Muscle layer of colon (tissue), 2 donors: ENCODE measurements at regions not wholly inside any gene's neighbourhood (a gene's known extent, or its start where the extent isn't known, plus 50 kb on each side); places are given as distances from the start of the nearest gene placed in this dataset.
"Not testable (repeated sequence)": the region's sequence is repeated elsewhere in the genome, so short reads cannot be mapped to it uniquely, and the experiment has no call there.

ENCODE experiments used
- H3K27ac ChIP-seq: one replicate; pipeline ENCODE4 v1.7.0; 2013; ENCODE audit warnings: low read depth, mild to moderate bottlenecking, low read length, moderate library complexity
- H3K27me3 ChIP-seq, 2 donors: one replicate each; pipeline ENCODE4 v1.7.0; 2013; ENCODE audit warnings: low read length in 2 of 2, mild to moderate bottlenecking in 2 of 2; ENCODE audit not compliant: insufficient read depth in 2 of 2, control insufficient read depth in 1 of 2
- H3K36me3 ChIP-seq: one replicate; pipeline ENCODE4 v1.7.0; 2013; ENCODE audit warnings: mild to moderate bottlenecking, low read length; ENCODE audit not compliant: insufficient read depth
- H3K4me1 ChIP-seq: one replicate; pipeline ENCODE4 v1.7.0; 2013; ENCODE audit warnings: mild to moderate bottlenecking, low read length; ENCODE audit not compliant: insufficient read depth
- H3K4me3 ChIP-seq, 2 donors: one replicate each; pipeline ENCODE4 v1.7.0; 2013; ENCODE audit warnings: low read length in 2 of 2, low read depth in 1 of 2, mild to moderate bottlenecking in 1 of 2, moderate library complexity in 1 of 2
- H3K9ac ChIP-seq: one replicate; pipeline ENCODE4 v1.7.0; 2013; ENCODE audit warnings: low read length
- H3K9me3 ChIP-seq: one replicate; pipeline ENCODE4 v1.7.0; 2013; ENCODE audit warnings: mild to moderate bottlenecking, low read length
- donor health status: abdominal sarcoma.
- donor health status: Adenocarcinoma of cecum.

DNA sequence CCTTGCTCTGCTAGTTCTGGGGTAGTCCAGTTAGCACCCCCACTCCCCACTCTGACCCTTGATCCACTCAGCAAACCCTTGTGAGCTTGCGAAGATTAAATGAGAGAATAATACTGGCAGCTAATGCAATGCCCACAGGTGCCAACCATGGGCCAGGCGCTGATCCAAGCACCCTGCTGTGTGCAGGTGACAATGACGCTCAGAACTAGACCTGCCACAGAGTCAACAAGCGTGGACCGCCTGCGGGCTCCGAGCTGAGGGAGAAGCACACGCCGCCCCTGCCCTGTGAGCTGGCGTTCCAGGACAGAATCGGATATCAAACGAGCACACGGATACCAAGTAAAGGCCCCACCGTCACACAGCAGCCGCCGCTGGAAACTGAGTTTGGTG lies 129.2 kb downstream of the FAM53A start:
- Histone ChIP-seq H3K9ac (no peak overlapping the region), H3K27me3 (peaks cover 5 to 55% of the 10 kb centered on the region in 2 donors), H3K9me3 (no peaks in the 10 kb centered on the region), H3K36me3 (no peaks in the 10 kb centered on the region), H3K4me3 (no peak overlapping the region), H3K27ac (no peak overlapping the region), H3K4me1 (no peaks in the 10 kb centered on the region)

DNA sequence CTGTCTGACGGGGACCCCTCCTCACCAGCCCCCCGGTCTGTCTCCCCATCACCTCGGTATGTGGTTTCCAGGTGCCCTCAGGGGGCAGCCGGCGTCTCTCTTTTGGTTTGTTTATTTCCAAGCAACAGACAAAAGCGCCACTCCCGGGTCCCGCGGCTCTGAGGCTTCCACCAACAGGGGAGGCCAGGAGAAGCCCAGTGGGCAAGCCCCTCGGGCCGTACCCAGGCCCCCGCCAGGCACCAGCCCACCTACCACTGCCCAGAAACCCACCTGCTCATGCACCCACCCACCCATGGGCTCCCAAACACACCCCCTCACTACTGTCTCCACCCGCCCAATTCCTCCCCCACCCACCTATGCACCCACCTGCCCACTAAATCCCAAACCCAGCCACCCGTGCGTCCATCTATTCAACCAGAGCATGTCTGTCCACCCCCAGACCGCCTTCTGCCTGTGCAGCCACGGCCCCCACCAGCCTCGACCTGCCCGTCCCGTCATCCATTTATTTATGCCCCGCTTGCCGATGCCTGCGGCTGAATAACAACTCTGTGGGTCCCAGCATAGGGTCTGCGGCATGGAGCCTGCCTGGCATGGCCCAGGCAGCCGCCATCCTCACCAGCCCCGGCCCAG lies 129.8 kb downstream of the FAM53A start:
- H3K36me3 ChIP-seq: no peaks in the 10 kb centered on the region
- H3K9ac ChIP-seq: no peak overlapping the region
- no peaks in the 10 kb centered on the region for H3K9me3 ChIP-seq
- no peak overlapping the region for H3K27ac ChIP-seq
- no peak overlapping the region for H3K4me3 ChIP-seq
- H3K27me3 ChIP-seq: peaks cover 5 to 53% of the 10 kb centered on the region in 2 donors
- H3K4me1 ChIP-seq: peaks cover 1% of the 10 kb centered on the region

DNA sequence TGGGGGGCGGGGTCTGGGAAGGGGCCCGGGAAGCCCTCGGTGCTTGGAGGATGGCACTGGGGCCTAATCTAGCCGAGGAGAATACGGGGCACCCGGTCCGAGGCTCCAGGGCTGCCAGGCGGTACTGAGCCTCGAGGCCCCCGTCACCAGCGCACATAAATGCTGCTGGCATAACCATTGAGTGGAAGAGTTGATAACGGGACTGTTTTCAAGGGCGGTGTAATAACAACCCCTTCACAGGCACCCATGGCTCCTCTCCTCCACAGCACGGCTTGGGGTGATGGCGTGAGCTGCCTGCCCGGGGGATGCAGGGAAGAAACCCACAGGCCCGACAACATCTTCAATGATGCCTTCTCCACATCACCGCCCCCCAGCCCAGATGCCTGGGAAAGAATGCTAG lies 130.7 kb downstream of the FAM53A start:
- peaks cover 5 to 49% of the 10 kb centered on the region in 2 donors for H3K27me3 ChIP-seq
- no peaks in the 10 kb centered on the region for H3K9me3 ChIP-seq
- H3K9ac ChIP-seq: no peak overlapping the region
- H3K4me1 ChIP-seq: peaks cover 6% of the 10 kb centered on the region
- H3K4me3 ChIP-seq: no peak overlapping the region
- no peak overlapping the region for H3K27ac ChIP-seq
- H3K36me3 ChIP-seq: no peaks in the 10 kb centered on the region

DNA sequence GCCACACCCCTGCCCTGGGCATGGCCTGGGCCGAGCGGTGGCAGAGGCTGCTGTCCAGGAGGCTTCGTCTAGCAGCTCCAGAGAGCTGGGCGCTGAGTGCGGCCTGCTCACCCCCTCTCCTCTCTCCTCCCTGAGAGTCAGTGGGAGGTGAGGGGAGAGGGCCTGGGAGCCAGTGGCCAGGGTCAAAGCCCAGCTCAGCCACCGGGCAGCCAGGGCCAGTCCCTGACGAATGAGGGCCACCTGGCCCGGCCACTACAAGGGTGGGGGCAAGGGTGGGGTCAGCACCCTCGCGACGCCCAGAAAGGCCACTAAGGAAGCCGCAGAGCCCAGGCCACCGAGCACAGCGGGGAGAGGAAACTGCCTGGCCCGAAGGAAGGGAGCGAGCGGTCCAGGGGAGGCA lies 131.7 kb downstream of the FAM53A start:
- no peak overlapping the region for H3K4me3 ChIP-seq
- no peak overlapping the region for H3K27ac ChIP-seq
- H3K36me3 ChIP-seq: no peaks in the 10 kb centered on the region
- peaks cover 6% of the 10 kb centered on the region for H3K4me1 ChIP-seq
- no peak overlapping the region for H3K9ac ChIP-seq
- no peaks in the 10 kb centered on the region for H3K9me3 ChIP-seq
- peaks cover 0 to 43% of the 10 kb centered on the region in 2 donors for H3K27me3 ChIP-seq

DNA sequence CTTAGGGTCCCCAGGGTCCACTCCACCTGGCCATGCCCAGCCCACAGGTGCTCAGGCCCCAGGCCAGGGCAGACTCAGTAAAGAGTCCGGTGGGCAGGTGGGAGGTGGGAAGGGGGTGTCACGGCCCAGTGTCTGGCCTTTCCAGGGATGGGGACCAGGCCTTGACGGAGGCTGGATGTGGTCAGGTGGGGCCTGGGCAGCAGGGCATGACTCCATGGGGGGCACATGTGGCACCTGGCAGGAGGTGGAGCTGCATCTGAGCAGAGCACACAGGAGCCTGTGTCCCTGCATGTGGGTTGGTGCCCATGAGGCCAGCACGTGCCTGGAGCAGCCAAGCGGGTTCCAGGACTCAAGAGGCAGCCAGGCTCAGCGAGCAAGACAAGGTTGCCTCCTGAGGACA lies 132.9 kb downstream of the FAM53A start:
- no peak overlapping the region for H3K4me3 ChIP-seq
- H3K27me3 ChIP-seq: peaks cover 0 to 32% of the 10 kb centered on the region in 2 donors
- H3K27ac ChIP-seq: no peak overlapping the region
- H3K36me3 ChIP-seq: no peaks in the 10 kb centered on the region
- no peak overlapping the region for H3K9ac ChIP-seq
- peaks cover 6% of the 10 kb centered on the region for H3K4me1 ChIP-seq
- H3K9me3 ChIP-seq: no peaks in the 10 kb centered on the region

DNA sequence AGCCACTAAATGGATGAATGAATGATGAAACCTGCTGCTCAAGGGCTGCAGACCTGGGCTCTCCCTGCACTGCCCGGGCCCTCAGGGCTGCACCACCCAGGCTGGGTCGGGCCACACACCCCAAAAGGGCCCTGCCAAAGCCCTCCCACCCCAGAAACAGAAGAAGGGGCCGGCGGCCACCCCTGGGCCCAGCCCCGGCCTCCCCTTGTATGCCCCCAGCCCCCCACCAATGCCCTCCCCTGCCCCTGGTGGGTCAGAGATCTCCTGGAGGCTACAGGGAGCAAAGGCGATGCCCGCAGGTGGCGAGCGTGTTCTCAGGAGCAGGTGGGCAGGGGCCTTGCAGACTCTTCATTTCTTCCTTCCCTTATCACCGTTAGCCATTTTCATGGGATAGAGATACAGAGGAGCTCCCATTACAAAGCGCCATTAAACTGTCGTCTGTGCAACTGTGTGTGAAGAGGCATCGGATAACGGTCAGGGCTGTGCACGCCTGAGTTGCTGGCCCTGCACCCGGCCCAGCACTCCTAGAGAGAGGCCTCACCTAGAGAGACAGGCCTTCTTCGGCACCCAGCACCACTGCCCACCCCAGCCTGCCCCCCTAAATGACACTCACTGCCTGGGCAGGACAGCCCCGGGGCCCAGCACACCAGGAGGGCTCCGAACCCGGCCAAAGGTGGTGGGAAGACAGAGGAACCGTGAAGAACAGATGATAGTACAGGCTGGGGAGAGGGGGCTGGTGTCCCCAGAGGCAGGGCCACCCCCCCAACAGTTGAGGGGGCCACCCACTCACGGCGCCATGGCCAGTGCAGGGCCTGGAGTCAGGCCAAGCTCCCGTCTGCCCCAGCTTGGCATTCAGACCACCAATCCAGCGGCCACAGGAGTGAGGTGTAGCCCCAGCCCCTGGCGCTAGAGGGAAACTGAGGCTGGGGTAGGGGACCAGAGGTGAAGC lies 133.7 kb downstream of the FAM53A start:
- H3K4me3 ChIP-seq: no peak overlapping the region
- H3K9me3 ChIP-seq: no peaks in the 10 kb centered on the region
- no peak overlapping the region for H3K27ac ChIP-seq
- no peaks in the 10 kb centered on the region for H3K36me3 ChIP-seq
- H3K9ac ChIP-seq: no peak overlapping the region
- peaks cover 6% of the 10 kb centered on the region for H3K4me1 ChIP-seq
- peaks cover 0 to 30% of the 10 kb centered on the region in 2 donors for H3K27me3 ChIP-seq

DNA sequence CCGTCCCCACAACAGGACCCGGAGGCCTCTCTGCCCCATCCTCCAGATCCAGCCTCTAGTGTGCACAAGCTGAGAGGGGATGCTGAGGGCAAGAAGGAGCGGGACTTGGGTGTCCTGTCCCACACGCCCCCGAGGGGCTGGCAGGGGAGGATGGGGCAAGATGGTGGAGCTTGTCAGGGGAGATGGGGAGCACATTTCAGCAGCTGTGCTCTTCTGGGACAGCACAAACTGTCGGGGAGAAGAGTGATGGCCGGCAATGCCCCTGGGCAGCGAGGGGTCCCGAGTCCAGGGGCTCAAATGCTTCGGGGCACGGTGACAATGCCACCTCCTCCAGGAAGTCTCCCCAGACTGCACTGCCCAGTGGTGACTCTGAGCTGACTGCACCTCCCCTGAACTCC lies 134.5 kb downstream of the FAM53A start:
- Histone ChIP-seq H3K27me3 (peaks cover 0 to 22% of the 10 kb centered on the region in 2 donors), H3K4me1 (peaks cover 6% of the 10 kb centered on the region), H3K4me3 (no peak overlapping the region), H3K27ac (no peak overlapping the region), H3K36me3 (no peaks in the 10 kb centered on the region), H3K9me3 (no peaks in the 10 kb centered on the region), H3K9ac (no peak overlapping the region)

DNA sequence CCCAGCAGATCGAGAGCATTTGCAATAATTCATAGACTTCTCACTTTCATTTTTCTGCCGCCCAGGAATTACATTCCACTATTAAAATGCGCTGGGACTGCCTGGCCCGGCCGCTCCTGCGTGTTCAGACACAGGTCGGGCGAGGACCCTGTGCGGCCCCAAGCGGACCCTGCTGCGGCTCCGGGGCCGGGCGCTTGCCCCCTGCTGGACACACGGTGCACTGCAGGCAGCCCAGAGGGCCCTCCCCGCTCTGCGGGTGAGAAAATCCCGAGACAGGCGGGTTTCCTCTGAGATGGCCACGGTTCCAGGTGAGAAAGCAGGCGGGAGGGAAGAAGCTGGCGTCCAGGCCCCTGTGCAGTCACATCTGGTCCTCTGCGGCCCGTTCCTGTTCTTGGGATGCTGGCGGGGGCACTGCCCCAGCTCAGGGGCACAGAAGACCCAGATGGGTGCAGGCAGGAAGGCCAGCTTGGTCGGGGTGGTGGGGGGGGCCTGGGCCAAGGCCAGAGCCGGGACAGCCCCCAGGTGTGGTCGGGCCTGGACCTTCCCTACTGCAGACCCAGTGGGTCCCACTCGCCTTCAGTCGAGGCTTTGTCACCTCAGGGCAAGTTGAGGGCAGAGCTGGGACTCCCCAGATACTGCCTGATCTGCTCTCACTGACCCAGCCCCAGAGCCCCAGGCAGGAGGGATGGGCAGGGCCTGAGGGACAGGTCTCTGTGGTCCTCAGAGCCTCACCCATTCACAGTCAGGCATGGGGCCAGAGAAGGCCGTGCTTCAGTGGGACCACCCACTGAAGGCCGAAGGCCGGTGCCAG lies 135.1 kb downstream of the FAM53A start:
- H3K4me1 ChIP-seq, H3K36me3 ChIP-seq, H3K9ac ChIP-seq, H3K9me3 ChIP-seq: not testable (repeated sequence)
- H3K27me3 ChIP-seq: peaks cover 0 to 18% of the 10 kb centered on the region in 2 donors
- peak overlapping the region; percentile 13 for H3K27ac ChIP-seq
- peak overlapping the region in 1 of 2 donors; percentile 43 for H3K4me3 ChIP-seq

DNA sequence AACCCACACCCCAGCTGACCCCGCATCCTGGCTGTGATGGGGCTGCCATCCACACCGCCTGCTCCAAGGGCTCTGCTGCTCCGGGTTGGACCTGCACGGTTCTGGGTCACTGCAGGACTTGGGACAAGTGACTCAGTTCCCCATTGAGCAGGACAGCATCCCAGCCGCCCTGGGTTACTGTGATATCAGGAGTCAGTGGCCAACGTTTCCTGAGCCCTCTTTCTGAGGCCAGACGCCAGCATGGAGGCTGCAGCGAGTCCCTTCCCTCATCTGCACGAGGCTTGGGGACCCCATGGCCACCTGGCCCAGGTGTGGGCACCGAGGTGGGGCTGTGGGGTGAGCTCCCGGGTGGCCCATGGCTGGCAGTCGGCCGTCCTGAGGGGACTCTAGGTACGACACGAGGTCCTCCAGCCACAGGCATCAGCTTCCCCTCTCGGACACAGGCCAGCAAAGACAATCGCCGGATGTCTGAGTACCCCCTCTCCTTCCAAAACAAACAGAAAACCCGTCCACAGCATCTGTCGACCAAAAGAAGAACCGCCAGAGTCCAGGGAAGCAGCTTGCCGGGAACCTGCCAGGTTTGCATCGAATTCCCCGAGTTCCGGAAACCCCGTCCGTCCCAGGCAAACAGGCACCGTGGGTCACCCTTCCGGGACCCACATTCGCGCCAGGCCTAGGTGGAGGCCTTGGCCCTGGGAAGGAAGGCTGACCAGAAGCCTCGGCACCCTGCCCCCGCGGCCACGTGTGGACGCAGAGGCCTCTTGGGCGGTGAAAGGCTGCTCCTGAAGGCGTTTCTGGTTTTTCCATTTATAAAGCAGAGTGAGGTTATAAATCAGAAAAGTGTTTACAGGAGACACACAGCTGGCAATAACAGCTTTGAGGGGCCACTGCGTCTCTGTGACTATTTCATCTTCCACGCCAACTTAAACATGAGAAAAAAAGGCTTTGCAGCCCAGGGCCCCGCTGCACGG lies 136.0 kb downstream of the FAM53A start:
- H3K9ac ChIP-seq: no peak overlapping the region
- H3K27ac ChIP-seq: no peak overlapping the region
- peaks cover 0 to 16% of the 10 kb centered on the region in 2 donors for H3K27me3 ChIP-seq
- peaks cover 6% of the 10 kb centered on the region for H3K4me1 ChIP-seq
- peak overlapping the region in 1 of 2 donors; percentile 43 for H3K4me3 ChIP-seq
- no peaks in the 10 kb centered on the region for H3K9me3 ChIP-seq
- H3K36me3 ChIP-seq: no peaks in the 10 kb centered on the region

DNA sequence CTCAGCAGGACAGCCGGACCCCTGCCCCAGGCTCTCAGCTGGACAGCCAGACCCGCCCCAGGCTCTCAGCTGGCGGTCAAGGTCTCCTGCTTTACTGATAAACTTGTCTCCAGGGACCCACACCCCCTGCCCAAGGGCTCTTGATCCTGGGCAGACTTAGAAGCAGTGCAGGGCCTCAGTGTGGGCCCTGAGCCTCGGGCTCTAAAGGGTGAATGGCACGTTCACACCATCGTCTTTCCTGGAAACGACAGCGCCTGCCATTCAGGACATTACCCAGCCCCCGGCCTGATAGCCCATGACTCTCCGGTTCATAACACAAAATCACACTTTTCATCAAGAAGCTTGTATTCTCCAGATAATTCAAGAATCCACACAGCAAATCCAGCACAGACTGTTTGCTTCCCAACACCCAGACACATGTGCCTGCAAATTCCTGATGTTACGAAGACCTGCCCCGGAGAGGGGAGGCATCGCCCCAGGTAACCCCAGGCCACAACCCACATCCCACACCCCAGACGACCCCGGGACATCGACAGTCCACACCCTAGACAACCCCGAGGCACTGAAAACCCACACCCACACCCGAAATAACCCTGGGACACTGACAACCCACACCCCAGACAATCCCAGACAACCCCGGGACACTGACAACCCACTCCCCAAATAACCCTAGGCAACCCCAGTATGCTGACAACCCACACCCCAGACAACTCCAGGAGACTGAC lies 136.8 kb downstream of the FAM53A start:
- Histone ChIP-seq H3K4me3 (no peak overlapping the region), H3K36me3 (no peaks in the 10 kb centered on the region), H3K9me3 (no peaks in the 10 kb centered on the region), H3K27me3 (peaks cover 0 to 16% of the 10 kb centered on the region in 2 donors), H3K27ac (no peak overlapping the region), H3K9ac (no peak overlapping the region), H3K4me1 (peaks cover 6% of the 10 kb centered on the region)
